IMR-90 (cell line): ENCODE measurements at regions not wholly inside any gene's neighbourhood (a gene's known extent, or its start where the extent isn't known, plus 50 kb on each side); places are given as distances from the start of the nearest gene placed in this dataset.
"Not testable (repeated sequence)": the region's sequence is repeated elsewhere in the genome, so short reads cannot be mapped to it uniquely, and the experiment has no call there.

Source experiments
- BHLHE40 ChIP-seq: fragments of 150-350 bp; IDR thresholded peaks from 2 replicates; pipeline ENCODE4 v1.6.1; 2016; ENCODE audit warnings: mild to moderate bottlenecking, low read depth, low read length
- CEBPB ChIP-seq: IDR thresholded peaks from 2 replicates; pipeline ENCODE4 v1.6.1; 2012; ENCODE audit warnings: low read depth, low read length, improper control_type of control experiment
- CTCF ChIP-seq: conservative IDR thresholded peaks from 2 replicates; pipeline ENCODE4 v1.5.1; 2012; ENCODE audit warnings: mild to moderate bottlenecking, low read depth, low read length, improper control_type of control experiment
- FOS ChIP-seq: fragments of 150-350 bp; IDR thresholded peaks from 2 replicates; pipeline ENCODE4 v1.6.1; 2016; ENCODE audit warnings: low read depth, low read length
- MAFK ChIP-seq: IDR thresholded peaks from 2 replicates; pipeline ENCODE4 v1.6.1; 2012; ENCODE audit warnings: low read depth, low read length, improper control_type of control experiment
- MAZ ChIP-seq: IDR thresholded peaks from 2 replicates; pipeline ENCODE4 v1.6.1; 2012; ENCODE audit warnings: low read depth, mild to moderate bottlenecking, low read length, improper control_type of control experiment, moderate library complexity, borderline replicate concordance
- MXI1 ChIP-seq: IDR thresholded peaks from 2 replicates; pipeline ENCODE4 v1.6.1; 2012; ENCODE audit warnings: low read depth, mild to moderate bottlenecking, low read length, moderate library complexity, borderline replicate concordance
- NFE2L2 ChIP-seq: fragments of 150-350 bp; IDR thresholded peaks from 2 replicates; pipeline ENCODE4 v1.6.1; 2016; ENCODE audit warnings: low read depth, mild to moderate bottlenecking, low read length
- POLR2A ChIP-seq: IDR thresholded peaks from 2 replicates; pipeline ENCODE4 v1.6.1; 2012; ENCODE audit warnings: mild to moderate bottlenecking, low read depth, low read length
- RAD21 ChIP-seq: IDR thresholded peaks from 2 replicates; pipeline ENCODE4 v1.6.1; 2012; ENCODE audit warnings: low read length, improper control_type of control experiment
- RFX5 ChIP-seq: IDR thresholded peaks from 2 replicates; pipeline ENCODE4 v1.8.0; 2012; ENCODE audit warnings: low read depth, mild to moderate bottlenecking, low read length, moderate library complexity
- SMC3 ChIP-seq: fragments of 150-350 bp; IDR thresholded peaks from 2 replicates; pipeline ENCODE4 v1.6.1; 2016; ENCODE audit warnings: low read depth, mild to moderate bottlenecking, antibody characterized with exemption, low read length, moderate library complexity
- USF2 ChIP-seq: fragments of 150-350 bp; IDR thresholded peaks from 2 replicates; pipeline ENCODE4 v1.6.1; 2017; ENCODE audit warnings: mild to moderate bottlenecking, antibody characterized with exemption, low read length, low read depth
- TF ChIP-seq, protein P1 (sequence below): fragments of 150-350 bp; IDR thresholded peaks from 2 replicates; pipeline ENCODE4 v1.6.1; 2016; ENCODE audit warnings: low read depth, mild to moderate bottlenecking, low read length, moderate library complexity, borderline replicate concordance

DNA sequence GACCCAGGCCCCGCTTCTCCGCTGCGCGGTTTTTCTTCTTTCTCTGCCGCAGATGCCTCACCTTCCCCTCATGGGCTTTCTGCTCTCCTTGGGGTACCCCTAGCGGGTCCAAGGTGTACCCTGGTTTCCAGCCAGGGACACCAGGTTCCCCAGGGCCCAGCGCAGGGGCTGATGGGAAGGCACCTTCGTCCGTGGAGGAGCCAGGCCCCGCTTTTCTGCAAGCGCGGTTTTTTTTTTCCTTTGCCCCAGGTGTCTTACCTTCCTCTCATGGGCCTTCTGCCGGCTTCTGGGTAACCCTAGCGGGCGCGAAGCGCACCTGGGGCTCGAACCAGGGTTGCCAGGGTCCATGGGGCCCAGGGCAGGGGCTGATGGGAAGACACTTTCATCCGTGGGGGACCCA lies 165.9 kb upstream of the ZNG1F start:
- not testable (repeated sequence) for TF ChIP-seq MAZ, POLR2A, MAFK, USF2, CTCF, MXI1, SMC3, BHLHE40, NFE2L2, CEBPB, RAD21, RFX5, FOS
- TF ChIP-seq, protein P1, sequence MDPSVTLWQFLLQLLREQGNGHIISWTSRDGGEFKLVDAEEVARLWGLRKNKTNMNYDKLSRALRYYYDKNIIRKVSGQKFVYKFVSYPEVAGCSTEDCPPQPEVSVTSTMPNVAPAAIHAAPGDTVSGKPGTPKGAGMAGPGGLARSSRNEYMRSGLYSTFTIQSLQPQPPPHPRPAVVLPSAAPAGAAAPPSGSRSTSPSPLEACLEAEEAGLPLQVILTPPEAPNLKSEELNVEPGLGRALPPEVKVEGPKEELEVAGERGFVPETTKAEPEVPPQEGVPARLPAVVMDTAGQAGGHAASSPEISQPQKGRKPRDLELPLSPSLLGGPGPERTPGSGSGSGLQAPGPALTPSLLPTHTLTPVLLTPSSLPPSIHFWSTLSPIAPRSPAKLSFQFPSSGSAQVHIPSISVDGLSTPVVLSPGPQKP: not testable (repeated sequence)
